H9 (cell line): ENCODE measurements at regions not wholly inside any gene's neighbourhood (a gene's known extent, or its start where the extent isn't known, plus 50 kb on each side); places are given as distances from the start of the nearest gene placed in this dataset.

ENCODE experiments used
- DNase-seq: peaks from one replicate; pipeline ENCODE4 v3.0.0-alpha.2; 2017
- H2AFZ ChIP-seq: one replicate; pipeline ENCODE4 v1.6.1; 2013; ENCODE audit warnings: mild to moderate bottlenecking, low read length, control low read depth, moderate library complexity
- H2AK5ac ChIP-seq: 2 replicates; pipeline ENCODE4 v1.6.1; 2013; ENCODE audit warnings: low read length, control low read depth, mixed read lengths; ENCODE audit not compliant: insufficient read length
- H2BK120ac ChIP-seq: one replicate; pipeline ENCODE4 v1.6.1; 2013; ENCODE audit warnings: low read depth, mild to moderate bottlenecking, low read length, control low read depth, inconsistent platforms; ENCODE audit not compliant: poor library complexity, severe bottlenecking
- H2BK12ac ChIP-seq: 2 replicates; pipeline ENCODE4 v1.6.1; 2013; ENCODE audit warnings: low read length, control low read depth, mixed read lengths, low read depth; ENCODE audit not compliant: insufficient read length
- H2BK15ac ChIP-seq: 2 replicates; pipeline ENCODE4 v1.6.1; 2013; ENCODE audit warnings: low read depth, low read length, control low read depth
- H2BK20ac ChIP-seq: one replicate; pipeline ENCODE4 v1.6.1; 2013; ENCODE audit warnings: low read depth, mild to moderate bottlenecking, low read length, control low read depth, inconsistent platforms; ENCODE audit not compliant: poor library complexity, severe bottlenecking
- H2BK5ac ChIP-seq: 2 replicates; pipeline ENCODE4 v1.6.1; 2013; ENCODE audit warnings: low read length, control low read depth, mixed read lengths; ENCODE audit not compliant: insufficient read length
- H3K14ac ChIP-seq: 2 replicates; pipeline ENCODE4 v1.6.1; 2013; ENCODE audit warnings: low read length, control low read depth; ENCODE audit not compliant: insufficient read depth
- H3K18ac ChIP-seq: 2 replicates; pipeline ENCODE4 v1.6.1; 2013; ENCODE audit warnings: low read depth, mild to moderate bottlenecking, mixed read lengths, low read length, control low read depth; ENCODE audit not compliant: insufficient read length
- H3K23ac ChIP-seq: 2 replicates; pipeline ENCODE4 v1.6.1; 2013; ENCODE audit warnings: low read length, control low read depth, mixed read lengths, low read depth; ENCODE audit not compliant: insufficient read length
- H3K23me2 ChIP-seq: 2 replicates; pipeline ENCODE4 v1.6.1; 2013; ENCODE audit warnings: low read depth, mild to moderate bottlenecking, mixed read lengths, low read length, control low read depth; ENCODE audit not compliant: insufficient read length, poor library complexity, severe bottlenecking
- H3K27ac ChIP-seq: 2 replicates; pipeline ENCODE4 v1.5.1; 2013; ENCODE audit warnings: low read length, control low read depth, mixed read lengths, low read depth; ENCODE audit not compliant: insufficient read length
- H3K27me3 ChIP-seq: 2 replicates; pipeline ENCODE4 v1.6.1; 2013; ENCODE audit warnings: low read length, control low read depth, inconsistent platforms; ENCODE audit not compliant: insufficient read depth
- H3K4ac ChIP-seq: 2 replicates; pipeline ENCODE4 v1.6.1; 2013; ENCODE audit warnings: low read depth, mild to moderate bottlenecking, control low read depth, inconsistent platforms, low read length, moderate library complexity
- H3K4me1 ChIP-seq: 2 replicates; pipeline ENCODE4 v1.6.1; 2013; ENCODE audit warnings: low read length, control low read depth, inconsistent platforms; ENCODE audit not compliant: insufficient read depth
- H3K4me2 ChIP-seq: 2 replicates; pipeline ENCODE4 v1.6.1; 2013; ENCODE audit warnings: low read length, control low read depth, mixed read lengths; ENCODE audit not compliant: insufficient read length, insufficient read depth
- H3K56ac ChIP-seq: 2 replicates; pipeline ENCODE4 v1.6.1; 2013; ENCODE audit warnings: low read depth, mild to moderate bottlenecking, mixed read lengths, low read length, control low read depth; ENCODE audit not compliant: insufficient read length
- H3K79me1 ChIP-seq: 2 replicates; pipeline ENCODE4 v1.6.1; 2013; ENCODE audit warnings: low read depth, mild to moderate bottlenecking, moderate library complexity, low read length, control low read depth, inconsistent platforms; ENCODE audit not compliant: insufficient read depth, poor library complexity, severe bottlenecking
- H3K79me2 ChIP-seq: 2 replicates; pipeline ENCODE4 v1.6.1; 2013; ENCODE audit warnings: low read length, control low read depth, inconsistent platforms; ENCODE audit not compliant: insufficient read depth
- H3K9ac ChIP-seq: 2 replicates; pipeline ENCODE4 v1.6.1; 2013; ENCODE audit warnings: low read length, control low read depth, mixed read lengths; ENCODE audit not compliant: insufficient read length; ENCODE audit errors: extremely low read depth
- H3K9me3 ChIP-seq: one replicate; pipeline ENCODE4 v1.6.1; 2013; ENCODE audit warnings: low read depth, low read length, inconsistent platforms; ENCODE audit not compliant: control insufficient read depth
- H3T11ph ChIP-seq: one replicate; pipeline ENCODE4 v1.6.1; 2013; ENCODE audit warnings: mild to moderate bottlenecking, low read length, control low read depth, inconsistent platforms
- H4K20me1 ChIP-seq: one replicate; pipeline ENCODE4 v1.6.1; 2013; ENCODE audit not compliant: control insufficient read depth, insufficient read length, insufficient read depth
- H4K5ac ChIP-seq: 2 replicates; pipeline ENCODE4 v1.6.1; 2013; ENCODE audit warnings: low read depth, mild to moderate bottlenecking, mixed read lengths, low read length, control low read depth; ENCODE audit not compliant: insufficient read length
- H4K8ac ChIP-seq: replicated peaks from 2 replicates; pipeline ENCODE4 v1.6.1; 2013; ENCODE audit warnings: low read length, control low read depth, mixed read lengths, low read depth; ENCODE audit not compliant: insufficient read length
- H4K91ac ChIP-seq: 2 replicates; pipeline ENCODE4 v1.6.1; 2013; ENCODE audit warnings: low read depth, mild to moderate bottlenecking, moderate library complexity, mixed read lengths, low read length, control low read depth; ENCODE audit not compliant: insufficient read length
- H3K27ac Mint-ChIP-seq, 3 experiments: 2 replicates in 2 of 3; 3 replicates in 1 of 3; pipeline ENCODE4 v1.8.0; 2020 to 2021; ENCODE audit warnings: mixed read lengths in 3 of 3, mild to moderate bottlenecking in 1 of 3, moderate library complexity in 1 of 3
- H3K27me3 Mint-ChIP-seq: 2 replicates; pipeline ENCODE4 v1.8.0; 2021; ENCODE audit warnings: low read depth, mild to moderate bottlenecking, moderate library complexity, mixed read lengths
- H3K36me3 Mint-ChIP-seq, 3 experiments: 2 replicates in 2 of 3; 3 replicates in 1 of 3; pipeline ENCODE4 v1.8.0; 2020 to 2021; ENCODE audit warnings: low read depth in 3 of 3, mixed read lengths in 3 of 3; ENCODE audit not compliant: insufficient read depth in 1 of 3
- H3K4me1 Mint-ChIP-seq, 2 experiments: 2 replicates each; pipeline ENCODE4 v1.8.0; 2020; ENCODE audit warnings: mixed read lengths in 2 of 2
- H3K4me3 Mint-ChIP-seq, 2 experiments: 2 replicates in 1 of 2; 3 replicates in 1 of 2; pipeline ENCODE4 v1.8.0; 2020 to 2021; ENCODE audit warnings: mild to moderate bottlenecking in 2 of 2, mixed read lengths in 2 of 2, moderate library complexity in 1 of 2
- H3K9me3 Mint-ChIP-seq, 2 experiments: 2 replicates in 1 of 2; 3 replicates in 1 of 2; pipeline ENCODE4 v1.8.0; 2020; ENCODE audit warnings: mild to moderate bottlenecking in 2 of 2, mixed read lengths in 2 of 2, moderate library complexity in 1 of 2
- CTCF ChIP-seq: fragments of 200-600 bp; sonication (generic); conservative IDR thresholded peaks from 3 replicates; pipeline ENCODE4 v1.8.0; 2021; ENCODE audit warnings: antibody characterized with exemption, mild to moderate bottlenecking
- WGBS: extraction: QIAGEN DNeasy Blood & Tissue Kit; methylation state at CpG from one replicate; pipeline ENCODE4 v1.1.7; 2013; ENCODE audit warnings: missing lambda C conversion rate, low lambda C conversion rate, mixed read lengths; ENCODE audit not compliant: insufficient read length; ENCODE audit errors: extremely low coverage; 5-methylcytosine and 5-hydroxymethylcytosine counted together

GRCh38 chr6:113600551-113601339 lies 256.4 kb upstream of the MARCKS start:
- Histone ChIP-seq H2AFZ (no peak overlapping the region), H4K20me1 (no peaks in the 10 kb centered on the region), H2BK120ac (no peak overlapping the region), H4K5ac (no peak overlapping the region), H3K4me2 (no peak overlapping the region), H3K9ac (no peak overlapping the region), H3K27me3 (no peaks in the 10 kb centered on the region), H2BK12ac (no peak overlapping the region), H3K56ac (no peak overlapping the region), H4K91ac (no peak overlapping the region), H3K14ac (no peak overlapping the region), H3K23ac (no peak overlapping the region), H3K79me1 (no peaks in the 10 kb centered on the region), H3K79me2 (no peaks in the 10 kb centered on the region), H3K18ac (no peak overlapping the region), H3T11ph (no peak overlapping the region), H2BK15ac (no peak overlapping the region), H3K27ac (no peak overlapping the region), H4K8ac (no peak overlapping the region), H3K4me1 (peaks cover 7% of the 10 kb centered on the region; the same call in 1 of the 2 replicates), H3K9me3 (no peaks in the 10 kb centered on the region), H2BK5ac (no peak overlapping the region), H2AK5ac (no peak overlapping the region), H2BK20ac (no peak overlapping the region), H3K23me2 (no peaks in the 10 kb centered on the region), H3K4ac (no peak overlapping the region)
- H3K27me3 Mint-ChIP-seq, result no peaks in the 10 kb centered on the region
- no peak overlapping the region; a peak in 1 of 7 replicates for H3K27ac Mint-ChIP-seq
- no peaks in the 10 kb centered on the region for H3K9me3 Mint-ChIP-seq
- no peak for DNase-seq
- peaks cover 0 to 4% (median 0%) of the 10 kb centered on the region in 3 experiments; a peak in 2 of 7 replicates for H3K36me3 Mint-ChIP-seq
- TF ChIP-seq CTCF, result no peak
- no CpG with 5 or more reads among the region's 2 CpGs for WGBS
- no peak overlapping the region for H3K4me3 Mint-ChIP-seq
- H3K4me1 Mint-ChIP-seq, result peaks cover 12 to 15% of the 10 kb centered on the region in 2 experiments
